Colonic mucosa (tissue), 4 donors: ENCODE measurements at regions not wholly inside any gene's neighbourhood (a gene's known extent, or its start where the extent isn't known, plus 50 kb on each side); places are given as distances from the start of the nearest gene placed in this dataset.
"Not testable (repeated sequence)": the region's sequence is repeated elsewhere in the genome, so short reads cannot be mapped to it uniquely, and the experiment has no call there.

Experiments
- DNase-seq: peaks from one replicate; pipeline ENCODE4 v3.0.0-alpha.2; 2020
- H3K27ac ChIP-seq: fragments of 200-600 bp; one replicate; pipeline ENCODE4 v1.8.0; 2021
- H3K27me3 ChIP-seq: fragments of 200-600 bp; one replicate; pipeline ENCODE4 v1.8.0; 2021
- H3K36me3 ChIP-seq: fragments of 200-600 bp; one replicate; pipeline ENCODE4 v1.8.0; 2021
- H3K4me1 ChIP-seq: fragments of 200-600 bp; one replicate; pipeline ENCODE4 v1.8.0; 2021; ENCODE audit warnings: mild to moderate bottlenecking
- H3K4me3 ChIP-seq: fragments of 200-600 bp; one replicate; pipeline ENCODE4 v1.8.0; 2021
- H3K9ac ChIP-seq, 2 donors: one replicate each; pipeline ENCODE4 v1.7.0; 2013; ENCODE audit warnings: control low read depth in 2 of 2, low read depth in 2 of 2, low read length in 2 of 2
- H3K9me3 ChIP-seq: fragments of 200-600 bp; one replicate; pipeline ENCODE4 v1.8.0; 2021
- intact Hi-C: fragments of 100-400 bp; cut with DNase I; formaldehyde crosslinking; loops from one replicate; pipeline ENCODE4 v1.14.1; 2022
- TF ChIP-seq, protein P1 (sequence below): fragments of 200-600 bp; IDR thresholded peaks from one replicate; pipeline ENCODE4 v1.8.0; 2022; ENCODE audit warnings: antibody characterized with exemption, mild to moderate bottlenecking
- donor health status: healthy.
- donor health status: DM: no; HTN: no; CAD: no.
- donor health status: DM: no; HTN: no; CAD: no.

- intact Hi-C loops = no loop called here
- no peak overlapping the region for H3K4me3 ChIP-seq
- no peaks in the 10 kb centered on the region for H3K36me3 ChIP-seq
- no peaks in the 10 kb centered on the region for H3K9me3 ChIP-seq
- H3K9ac ChIP-seq = no peak overlapping the region
- no peaks in the 10 kb centered on the region for H3K4me1 ChIP-seq
- TF ChIP-seq, protein P1, sequence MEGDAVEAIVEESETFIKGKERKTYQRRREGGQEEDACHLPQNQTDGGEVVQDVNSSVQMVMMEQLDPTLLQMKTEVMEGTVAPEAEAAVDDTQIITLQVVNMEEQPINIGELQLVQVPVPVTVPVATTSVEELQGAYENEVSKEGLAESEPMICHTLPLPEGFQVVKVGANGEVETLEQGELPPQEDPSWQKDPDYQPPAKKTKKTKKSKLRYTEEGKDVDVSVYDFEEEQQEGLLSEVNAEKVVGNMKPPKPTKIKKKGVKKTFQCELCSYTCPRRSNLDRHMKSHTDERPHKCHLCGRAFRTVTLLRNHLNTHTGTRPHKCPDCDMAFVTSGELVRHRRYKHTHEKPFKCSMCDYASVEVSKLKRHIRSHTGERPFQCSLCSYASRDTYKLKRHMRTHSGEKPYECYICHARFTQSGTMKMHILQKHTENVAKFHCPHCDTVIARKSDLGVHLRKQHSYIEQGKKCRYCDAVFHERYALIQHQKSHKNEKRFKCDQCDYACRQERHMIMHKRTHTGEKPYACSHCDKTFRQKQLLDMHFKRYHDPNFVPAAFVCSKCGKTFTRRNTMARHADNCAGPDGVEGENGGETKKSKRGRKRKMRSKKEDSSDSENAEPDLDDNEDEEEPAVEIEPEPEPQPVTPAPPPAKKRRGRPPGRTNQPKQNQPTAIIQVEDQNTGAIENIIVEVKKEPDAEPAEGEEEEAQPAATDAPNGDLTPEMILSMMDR = no peak
- DNase-seq = no peak
- no peak overlapping the region for H3K27ac ChIP-seq
- H3K27me3 ChIP-seq = no peaks in the 10 kb centered on the region
These were observed 156.7 kb downstream of the TMEM121 start for GRCh38 chr14:105682956-105683570.

GRCh38 chr14:105684056-105684455 is 157.7 kb downstream of the TMEM121 start:
- DNase-seq, H3K4me3 ChIP-seq, H3K9ac ChIP-seq, intact Hi-C loops, H3K36me3 ChIP-seq, H3K9me3 ChIP-seq, H3K27me3 ChIP-seq, H3K4me1 ChIP-seq, H3K27ac ChIP-seq: not testable (repeated sequence)

GRCh38 chr14:105684597-105684996 is 158.2 kb downstream of the TMEM121 start:
- DNase-seq, H3K27me3 ChIP-seq, H3K4me1 ChIP-seq, H3K27ac ChIP-seq, H3K9me3 ChIP-seq, H3K36me3 ChIP-seq, H3K4me3 ChIP-seq, intact Hi-C loops, H3K9ac ChIP-seq: not testable (repeated sequence)

DNA sequence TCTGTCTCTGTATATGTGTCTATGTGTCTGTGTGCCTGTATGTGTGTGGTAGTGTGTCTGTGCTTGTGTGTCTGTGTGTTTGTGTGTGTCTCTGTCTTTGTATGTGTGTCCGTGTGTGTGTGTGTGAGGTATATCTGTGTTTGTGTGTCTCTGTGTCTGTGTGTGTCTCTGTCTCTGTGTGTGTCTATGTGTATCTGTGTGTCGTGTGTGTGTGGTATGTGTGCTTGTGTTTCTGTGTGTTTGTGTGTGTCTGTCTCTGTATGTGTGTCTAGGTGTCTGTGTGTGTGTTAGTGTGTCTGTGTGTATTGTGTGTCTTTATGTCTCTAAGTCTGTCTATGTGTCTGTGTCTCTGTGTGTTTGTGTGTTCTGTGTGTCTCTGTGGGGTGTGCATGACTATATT is 158.6 kb downstream of the TMEM121 start:
- Histone ChIP-seq H3K27ac (no peak overlapping the region), H3K9ac (peak overlapping the region in 1 of 2 donors; percentile 12), H3K9me3 (no peaks in the 10 kb centered on the region), H3K4me1 (no peaks in the 10 kb centered on the region), H3K36me3 (no peaks in the 10 kb centered on the region), H3K4me3 (no peak overlapping the region), H3K27me3 (no peaks in the 10 kb centered on the region)
- TF ChIP-seq, protein P1 = no peak
- DNase-seq = no peak
- intact Hi-C loops = no loop called here

DNA sequence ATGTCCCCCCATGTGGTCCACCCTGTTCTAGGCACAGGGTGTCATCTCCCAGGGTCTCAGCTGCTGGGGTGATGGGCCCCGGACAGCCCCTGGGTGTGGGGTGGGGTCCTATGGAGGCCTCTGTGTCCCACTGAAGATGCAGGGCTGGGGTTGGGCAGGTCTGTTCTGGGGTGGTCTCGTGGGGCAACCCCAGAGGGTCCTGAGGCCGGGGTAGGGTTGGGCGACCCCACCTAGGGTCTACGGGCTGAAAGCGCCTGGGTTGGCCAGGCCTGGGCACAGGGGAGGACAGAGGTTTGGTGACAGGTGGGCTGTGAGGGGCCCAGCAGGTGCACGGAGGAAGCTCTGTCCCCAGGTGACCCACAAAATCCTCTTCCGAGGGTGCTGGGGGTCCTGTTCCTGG is 159.2 kb downstream of the TMEM121 start:
- H3K4me3 ChIP-seq, H3K4me1 ChIP-seq, H3K27ac ChIP-seq, H3K9ac ChIP-seq, H3K9me3 ChIP-seq, intact Hi-C loops, H3K27me3 ChIP-seq, H3K36me3 ChIP-seq, DNase-seq: not testable (repeated sequence)

GRCh38 chr14:105686050-105686449 is 159.7 kb downstream of the TMEM121 start:
- H3K4me1 ChIP-seq, H3K36me3 ChIP-seq, H3K4me3 ChIP-seq, DNase-seq, H3K9ac ChIP-seq, H3K9me3 ChIP-seq, intact Hi-C loops, H3K27ac ChIP-seq, H3K27me3 ChIP-seq: not testable (repeated sequence)

- DNase-seq, H3K4me1 ChIP-seq, intact Hi-C loops, H3K27me3 ChIP-seq, H3K9ac ChIP-seq, H3K27ac ChIP-seq, H3K4me3 ChIP-seq, H3K9me3 ChIP-seq, H3K36me3 ChIP-seq: not testable (repeated sequence)
These were observed 160.2 kb downstream of the TMEM121 start for GRCh38 chr14:105686462-105687170.

DNA sequence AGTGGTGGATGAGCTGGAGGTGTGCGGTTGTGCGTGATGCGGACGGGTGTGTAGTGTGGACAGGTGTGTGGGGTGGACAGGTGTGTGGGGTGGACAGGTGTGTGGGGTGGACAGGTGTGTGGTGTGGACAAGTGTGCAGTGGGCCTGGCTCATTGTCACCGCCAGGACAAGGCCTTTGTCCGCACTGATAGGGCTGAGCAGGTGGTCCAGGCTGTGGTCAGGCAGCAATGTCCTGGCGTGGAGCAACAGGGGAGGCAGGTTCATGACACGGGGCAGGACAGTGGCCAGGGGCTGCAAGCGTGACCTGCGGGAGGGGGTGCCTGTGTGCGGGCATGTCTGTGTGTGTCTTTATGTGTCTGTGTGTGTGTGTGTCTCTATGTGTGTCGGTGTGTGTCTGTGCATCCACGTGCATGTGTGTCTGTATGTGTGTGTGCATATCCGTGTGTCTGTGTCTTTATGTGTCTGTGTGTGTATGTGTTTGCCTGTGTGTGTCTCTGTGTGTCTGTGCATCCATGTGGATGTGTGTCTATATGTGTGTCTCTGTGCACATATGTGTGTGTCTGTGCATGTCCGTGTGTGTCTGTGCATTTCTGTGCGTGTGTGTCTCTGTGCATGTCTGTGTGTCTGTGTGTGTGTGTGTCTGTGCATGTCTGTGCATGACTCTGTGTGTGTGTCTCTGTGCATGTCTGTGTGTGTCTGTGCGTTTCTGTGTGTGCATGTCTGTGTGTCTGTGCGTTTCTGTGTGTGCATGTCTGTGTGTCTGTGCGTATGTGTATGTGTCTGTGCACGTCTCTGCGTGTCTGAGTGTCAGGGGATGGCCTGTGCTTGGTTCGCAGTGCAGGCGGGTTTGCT is 161.0 kb downstream of the TMEM121 start:
- H3K27ac ChIP-seq, H3K9ac ChIP-seq, H3K4me1 ChIP-seq, DNase-seq, H3K27me3 ChIP-seq, intact Hi-C loops, H3K36me3 ChIP-seq, H3K4me3 ChIP-seq, H3K9me3 ChIP-seq: not testable (repeated sequence)

DNA sequence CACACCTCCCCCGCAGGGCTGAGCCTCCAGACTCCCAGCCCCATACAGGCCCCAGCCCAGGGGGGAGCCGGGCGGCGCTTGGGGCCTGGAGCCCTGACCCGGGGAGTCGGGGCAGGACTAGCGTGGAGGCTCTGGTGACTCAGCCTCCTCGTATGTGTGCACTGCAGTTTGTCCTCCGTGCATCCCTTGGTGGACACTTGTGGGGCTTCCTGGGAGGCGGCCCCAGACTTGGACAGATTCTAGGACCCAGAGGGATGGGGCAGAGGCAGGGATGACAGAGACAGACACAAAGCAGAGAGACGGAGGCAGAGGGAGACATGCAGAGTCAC is 161.6 kb downstream of the TMEM121 start:
- H3K4me3 ChIP-seq, H3K27me3 ChIP-seq, H3K9me3 ChIP-seq, intact Hi-C loops, H3K27ac ChIP-seq, H3K4me1 ChIP-seq, H3K36me3 ChIP-seq, DNase-seq, H3K9ac ChIP-seq: not testable (repeated sequence)

- H3K9ac ChIP-seq, H3K4me1 ChIP-seq, H3K4me3 ChIP-seq, intact Hi-C loops, H3K36me3 ChIP-seq, H3K27ac ChIP-seq, H3K27me3 ChIP-seq, DNase-seq, H3K9me3 ChIP-seq: not testable (repeated sequence)
These were observed 162.4 kb downstream of the TMEM121 start for GRCh38 chr14:105688664-105689221.
